Gastrocnemius medialis (tissue), 4 donors: ENCODE measurements at regions not wholly inside any gene's neighbourhood (a gene's known extent, or its start where the extent isn't known, plus 50 kb on each side); places are given as distances from the start of the nearest gene placed in this dataset.

Source experiments
- CTCF ChIP-seq, 5 experiments: fragments of 450-650 bp in 3 of 5; fragments of 200-600 bp in 2 of 5; sonication (generic) in 2 of 5; IDR thresholded peaks in 4 of 5; conservative IDR thresholded peaks in 1 of 5; 1 replicate in 4 of 5; 2 replicates in 1 of 5; pipeline ENCODE4 v1.5.1; 2016 to 2019; ENCODE audit warnings: antibody characterized with exemption in 5 of 5, mild to moderate bottlenecking in 3 of 5, moderate library complexity in 3 of 5
- POLR2A ChIP-seq, 2 donors: fragments of 450-650 bp; IDR thresholded peaks; one replicate each; pipeline ENCODE4 v1.6.1; 2017; ENCODE audit warnings: antibody characterized with exemption in 2 of 2, mild to moderate bottlenecking in 2 of 2, moderate library complexity in 2 of 2

- no peak for TF ChIP-seq POLR2A (IDR thresholded peaks at IDR 0.05)
- no peak for TF ChIP-seq CTCF (IDR thresholded peaks at IDR 0.05 in 4 of 5, conservative IDR thresholded peaks at IDR 0.05 in 1 of 5)
Measured at GRCh38 chr10:8323428-8324054, 269.1 kb downstream of the GATA3 start.
